GM19043 (cell line): ENCODE measurements at regions not wholly inside any gene's neighbourhood (a gene's known extent, or its start where the extent isn't known, plus 50 kb on each side); places are given as distances from the start of the nearest gene placed in this dataset.

Experiments
- ATAC-seq: cut with Tn5 transposase; IDR thresholded peaks from one replicate; pipeline ENCODE4 v1.9.1; 2021; ENCODE audit warnings: low read depth; ENCODE audit not compliant: unreplicated experiment

GRCh38 chr12:126117502-126117901 is 1052.3 kb downstream of the AACS start:
- no peak for ATAC-seq

GRCh38 chr12:126139355-126139754 is 1074.1 kb downstream of the AACS start:
- ATAC-seq: no peak

- no peak for ATAC-seq
These were observed 1079.4 kb downstream of the AACS start for GRCh38 chr12:126144603-126145002.

GRCh38 chr12:126147321-126147720 is 1082.1 kb downstream of the AACS start:
- no peak for ATAC-seq

GRCh38 chr12:126156806-126157574 is 1091.8 kb downstream of the AACS start:
- ATAC-seq: no peak

- no peak for ATAC-seq
These were observed 1092.3 kb downstream of the AACS start for GRCh38 chr12:126157575-126157966.

GRCh38 chr12:126159139-126159538 is 1093.9 kb downstream of the AACS start:
- no peak for ATAC-seq

- ATAC-seq: no peak
These were observed 1095.7 kb downstream of the AACS start for GRCh38 chr12:126160912-126161311.

GRCh38 chr12:126163984-126164383 is 1098.7 kb downstream of the AACS start:
- ATAC-seq: no peak

- ATAC-seq: no peak
These were observed 1106.8 kb downstream of the AACS start for GRCh38 chr12:126171937-126172559.

- ATAC-seq: no peak
These were observed 1117.5 kb downstream of the AACS start for GRCh38 chr12:126182619-126183236.

GRCh38 chr12:126185025-126185424 is 1119.8 kb downstream of the AACS start:
- no peak for ATAC-seq

GRCh38 chr12:126189856-126190255 is 1124.6 kb downstream of the AACS start:
- no peak for ATAC-seq

GRCh38 chr12:126191031-126191891 is 1126.0 kb downstream of the AACS start:
- ATAC-seq: no peak

- ATAC-seq: no peak
These were observed 1126.7 kb downstream of the AACS start for GRCh38 chr12:126191949-126192348.

- no peak for ATAC-seq
These were observed 1128.0 kb downstream of the AACS start for GRCh38 chr12:126193190-126193589.

- no peak for ATAC-seq
These were observed 1131.0 kb downstream of the AACS start for GRCh38 chr12:126196263-126196662.

- no peak for ATAC-seq
These were observed 1133.3 kb downstream of the AACS start for GRCh38 chr12:126198516-126198915.

- ATAC-seq: no peak
These were observed 1133.9 kb downstream of the AACS start for GRCh38 chr12:126198966-126199692.

GRCh38 chr12:126201981-126202537 is 1136.8 kb downstream of the AACS start:
- ATAC-seq: no peak
